ENCODE measurements at regions not wholly inside any gene's neighbourhood (a gene's known extent, or its start where the extent isn't known, plus 50 kb on each side); places are given as distances from the start of the nearest gene placed in this dataset.
A peak's percentile ranks its signal among the peaks of the same experiment; 100 is the strongest.
"Not testable (repeated sequence)": the region's sequence is repeated elsewhere in the genome, so short reads cannot be mapped to it uniquely, and the experiment has no call there.

DNA sequence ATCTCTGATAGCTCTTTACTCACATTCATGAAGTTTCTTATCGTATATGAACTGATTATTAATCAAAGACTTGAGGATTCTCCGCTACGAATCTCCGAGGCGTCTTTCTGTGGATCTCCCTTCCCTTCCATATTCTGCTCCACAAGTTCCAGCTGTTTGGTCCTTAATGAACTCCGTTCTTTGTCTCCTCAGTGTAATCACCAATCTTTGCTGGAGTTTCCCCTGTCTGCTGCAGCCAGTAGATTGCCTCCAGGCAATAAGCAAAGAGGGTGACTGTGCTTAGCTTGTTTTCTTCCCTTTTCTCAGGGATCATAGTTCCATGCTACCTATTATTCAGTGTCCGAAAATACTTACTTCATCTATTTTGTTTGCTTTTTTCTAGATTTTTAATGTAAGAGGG is 169.6 kb upstream of the FOLH1 start:
- TF ChIP-seq CTCF (IDR thresholded peaks at IDR 0.05): no peak
- no peak overlapping the region for H3K27ac ChIP-seq
- no peak for DNase-seq (ENCODE audit: low spot score)
- H3K4me3 ChIP-seq: no peak overlapping the region

GRCh38 chr11:49373866-49374265 is 165.5 kb upstream of the FOLH1 start:
- H3K27ac ChIP-seq; DNase-seq (ENCODE audit: low spot score); H3K4me3 ChIP-seq: not testable (repeated sequence)

DNA sequence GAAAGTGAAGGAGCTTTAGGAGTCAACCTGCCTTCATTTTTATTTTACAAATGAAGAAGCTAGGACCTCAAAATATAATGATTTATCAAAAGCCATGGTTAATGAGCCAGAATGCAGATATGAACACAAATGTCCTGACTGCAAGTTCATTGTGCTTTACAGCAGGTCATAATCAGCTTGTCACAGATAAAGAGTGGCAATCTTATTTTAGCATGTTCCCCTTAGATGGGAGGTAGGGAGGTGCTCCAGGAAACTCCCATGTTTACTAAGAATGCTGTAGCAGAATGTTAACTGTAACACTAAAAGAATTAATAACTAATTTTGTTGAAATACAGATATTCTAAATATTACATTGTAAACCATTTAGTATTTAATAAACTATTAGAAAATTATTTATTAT is 165.0 kb upstream of the FOLH1 start:
- not testable (repeated sequence) for H3K4me3 ChIP-seq; DNase-seq (ENCODE audit: low spot score); H3K27ac ChIP-seq

- DNase-seq (ENCODE audit: low spot score); H3K27ac ChIP-seq; H3K4me3 ChIP-seq: not testable (repeated sequence)
Measured at GRCh38 chr11:49372137-49372536, 163.7 kb upstream of the FOLH1 start.

DNA sequence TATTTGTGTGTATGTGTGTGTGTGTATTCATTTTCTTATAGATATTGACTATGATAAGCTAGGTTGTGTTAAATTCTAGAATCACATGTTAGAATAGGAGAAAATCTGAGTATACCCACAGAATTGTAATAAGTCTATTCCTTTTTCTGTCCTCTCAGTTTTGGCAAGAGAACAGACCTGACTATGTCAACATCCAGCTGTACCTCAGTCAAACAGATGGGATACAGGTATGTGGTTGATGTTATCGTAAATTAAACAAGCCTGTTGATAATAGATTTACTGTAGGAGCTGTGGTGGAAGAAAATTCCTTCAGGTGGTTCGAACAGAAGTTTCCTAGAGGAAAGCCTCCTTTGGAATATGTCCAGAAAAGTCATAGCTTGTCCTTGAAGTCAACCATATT is 160.2 kb upstream of the FOLH1 start:
- not testable (repeated sequence) for H3K4me3 ChIP-seq; H3K27ac ChIP-seq; DNase-seq (ENCODE audit: low spot score)

DNA sequence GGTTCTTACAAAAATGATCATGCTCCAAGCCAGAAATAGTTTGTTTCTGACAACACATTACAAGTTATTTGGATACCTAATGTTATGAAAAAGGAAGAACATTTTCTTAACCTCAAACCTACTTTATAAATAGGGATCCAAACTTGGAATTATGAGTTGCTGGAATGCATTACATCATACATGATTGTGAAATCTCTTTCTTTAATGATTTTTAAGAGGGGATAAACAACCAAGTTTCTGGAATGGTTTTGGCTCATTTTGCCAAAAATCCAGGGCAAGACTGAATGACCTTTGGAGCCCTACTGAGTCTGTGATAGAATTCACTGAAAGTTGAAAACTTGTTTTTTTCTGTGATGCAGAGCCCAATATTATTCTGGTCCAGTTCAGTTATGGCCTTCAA is 157.0 kb upstream of the FOLH1 start:
- not testable (repeated sequence) for H3K4me3 ChIP-seq; DNase-seq (ENCODE audit: low spot score)
- peak overlapping the region; percentile 1 to 65 for H3K27ac ChIP-seq

DNA sequence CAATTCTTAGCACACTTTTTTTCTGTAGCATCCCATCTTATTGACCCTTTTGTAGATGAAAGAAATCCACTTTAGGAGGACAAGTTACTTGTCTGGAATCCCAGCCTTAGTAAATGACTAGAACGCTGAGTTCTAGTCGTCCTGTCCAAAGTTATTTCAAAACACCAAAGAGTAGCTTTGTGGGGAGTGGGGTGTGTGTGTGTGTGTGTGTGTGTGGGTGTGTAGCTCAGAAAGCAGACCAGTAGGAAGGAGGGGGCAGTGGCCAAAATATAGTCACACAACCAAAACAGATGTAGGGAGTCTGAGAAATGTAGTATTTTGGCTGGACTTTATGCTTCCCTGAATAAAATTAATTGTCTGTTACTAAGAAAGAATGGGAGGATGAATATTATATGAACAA is 154.6 kb upstream of the FOLH1 start:
- not testable (repeated sequence) for H3K4me3 ChIP-seq; DNase-seq (ENCODE audit: low spot score)
- peak overlapping the region in 1 of 2 donors; percentile 32 for H3K27ac ChIP-seq

- not testable (repeated sequence) for H3K4me3 ChIP-seq; H3K27ac ChIP-seq; DNase-seq (ENCODE audit: low spot score)
Measured at GRCh38 chr11:49354536-49354935, 146.1 kb upstream of the FOLH1 start.

- not testable (repeated sequence) for DNase-seq (ENCODE audit: low spot score); H3K27ac ChIP-seq; H3K4me3 ChIP-seq
Measured at GRCh38 chr11:49352868-49353267, 144.5 kb upstream of the FOLH1 start.

DNA sequence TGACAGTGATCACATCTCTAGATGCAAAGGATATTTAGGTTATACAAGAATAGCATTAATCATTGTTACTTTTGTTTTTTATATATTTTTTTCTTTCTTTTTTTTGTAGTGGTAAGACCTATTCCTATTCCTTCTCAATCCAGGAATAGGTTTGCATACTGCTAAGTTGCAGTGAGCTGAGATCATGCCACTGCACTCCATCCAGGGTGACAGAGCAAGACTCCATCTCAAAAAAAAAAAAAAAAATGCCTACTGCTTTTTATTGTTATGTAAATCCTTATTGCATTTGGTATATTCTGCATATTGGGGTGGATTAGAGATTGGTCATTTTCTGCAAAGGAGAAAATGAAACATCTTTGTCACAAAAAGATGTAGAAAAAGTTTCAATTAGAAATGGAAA is 138.2 kb upstream of the FOLH1 start:
- not testable (repeated sequence) for H3K4me3 ChIP-seq; H3K27ac ChIP-seq; DNase-seq (ENCODE audit: low spot score)

DNA sequence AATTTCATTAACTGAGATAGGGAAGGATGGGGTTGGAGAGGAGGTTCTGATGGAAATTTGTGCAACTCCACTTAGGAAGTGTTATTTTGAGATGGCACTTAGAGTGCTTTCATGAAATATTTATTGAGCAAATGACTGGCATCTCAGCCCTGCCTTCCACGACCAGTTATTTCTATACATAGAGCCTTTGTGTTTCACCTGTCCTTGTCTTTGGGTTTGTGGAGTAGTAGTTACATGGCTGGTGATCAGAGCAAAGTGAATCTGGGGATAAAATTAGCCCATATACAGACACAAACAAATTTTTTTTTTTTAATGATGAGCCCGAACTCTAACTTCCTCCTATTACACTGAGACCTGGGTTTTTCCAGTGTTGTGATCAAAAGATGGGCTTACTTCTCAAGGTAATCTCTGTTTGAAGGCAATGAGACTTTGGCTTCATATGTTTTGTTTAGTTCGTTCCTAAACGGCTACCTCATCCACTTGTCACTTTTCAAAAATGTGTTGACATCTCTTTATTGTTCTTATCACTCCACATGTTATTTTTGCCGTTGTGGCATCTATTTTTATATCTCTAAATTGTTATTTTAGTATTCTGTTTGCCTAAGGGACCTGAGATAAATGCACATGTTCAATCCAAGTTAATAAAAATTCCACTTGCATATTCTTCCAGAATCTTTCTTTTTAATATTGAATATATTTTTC is 120.2 kb upstream of the FOLH1 start:
- not testable (repeated sequence) for H3K4me3 ChIP-seq; H3K27ac ChIP-seq; DNase-seq (ENCODE audit: low spot score)

DNA sequence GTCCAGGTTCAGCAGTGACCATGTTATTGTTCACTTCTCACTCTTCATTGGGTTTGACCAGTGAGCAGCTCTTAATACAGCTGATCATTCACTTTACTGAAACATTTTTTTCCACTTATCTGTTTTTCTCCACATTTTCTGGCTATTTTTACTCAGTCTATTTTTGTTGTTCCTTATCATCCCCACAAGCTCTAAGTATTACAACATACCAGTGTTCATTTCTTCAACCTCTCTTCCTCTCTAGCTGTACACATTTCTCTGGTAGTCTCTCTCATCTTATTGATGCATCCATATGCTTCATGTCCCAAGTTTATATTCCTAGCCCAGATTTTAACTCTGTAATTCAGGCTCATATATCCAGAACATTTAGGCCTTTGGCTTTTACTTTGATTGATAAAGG is 119.4 kb upstream of the FOLH1 start:
- not testable (repeated sequence) for H3K4me3 ChIP-seq
- H3K27ac ChIP-seq: peak overlapping the region in 1 of 2 donors; percentile 7

DNA sequence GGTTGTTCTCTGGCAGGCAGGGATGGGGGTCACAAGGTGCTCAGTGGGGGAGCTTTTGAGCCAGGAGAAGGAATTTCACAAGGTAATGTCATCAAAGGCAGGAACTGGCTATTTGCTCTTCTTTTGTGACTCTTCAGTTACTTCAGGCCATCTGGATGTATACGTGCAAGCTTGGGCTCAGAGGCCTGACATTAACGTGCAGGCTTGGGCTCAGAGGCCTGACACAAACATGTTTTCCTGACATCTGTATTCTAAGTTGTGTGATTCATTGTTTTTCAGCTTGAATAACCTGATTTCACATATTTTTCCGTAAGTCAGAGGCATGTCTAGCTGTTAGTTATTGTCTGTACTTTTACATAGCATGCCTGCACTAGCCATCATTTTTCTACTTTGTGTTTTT is 118.2 kb upstream of the FOLH1 start:
- DNase-seq (ENCODE audit: low spot score); H3K27ac ChIP-seq; H3K4me3 ChIP-seq: not testable (repeated sequence)

More for the DNA sequence above, 119.4 kb upstream of the FOLH1 start:
- DNase-seq (ENCODE audit: low spot score): not testable (repeated sequence)

- no peak for DNase-seq (ENCODE audit: low spot score)
- Histone ChIP-seq H3K4me3 (no peak overlapping the region), H3K27ac (no peak overlapping the region)
- TF ChIP-seq CTCF (IDR thresholded peaks at IDR 0.05): no peak
Measured at GRCh38 chr11:49316180-49316579, 107.8 kb upstream of the FOLH1 start.

All from coronary artery (tissue), 2 donors.